Ramos (cell line): ENCODE measurements at regions not wholly inside any gene's neighbourhood (a gene's known extent, or its start where the extent isn't known, plus 50 kb on each side); places are given as distances from the start of the nearest gene placed in this dataset.
"Not testable (repeated sequence)": the region's sequence is repeated elsewhere in the genome, so short reads cannot be mapped to it uniquely, and the experiment has no call there.

Experiments
- in situ Hi-C: fragments of 300-500 bp; cut with MboI; formaldehyde crosslinking; loops from one replicate; pipeline ENCODE4 v1.14.3; 2022; ENCODE audit warnings: low sequenced_read_pairs; ENCODE audit not compliant: unreplicated experiment

DNA sequence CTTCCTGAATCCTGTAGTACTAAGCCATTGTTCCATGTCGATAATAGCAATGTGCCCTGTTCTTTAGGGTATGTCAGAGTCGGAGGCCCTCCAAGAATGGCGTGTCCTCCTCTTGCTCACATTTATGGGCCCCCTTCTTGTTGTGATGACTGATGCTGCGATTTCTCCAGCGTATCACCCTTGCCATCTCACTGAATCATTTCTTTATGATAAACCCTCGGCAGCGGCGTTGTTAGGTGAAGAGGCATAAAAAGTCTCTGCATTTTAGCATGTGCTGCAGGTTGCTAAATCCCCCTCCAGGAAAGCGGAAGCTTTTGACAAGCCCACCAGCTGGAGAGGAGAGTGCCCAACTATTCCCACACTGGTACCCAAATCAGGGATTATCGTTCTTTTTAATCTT, 1045.3 kb downstream of the BRD1 start:
- in situ Hi-C loops = no loop called here

DNA sequence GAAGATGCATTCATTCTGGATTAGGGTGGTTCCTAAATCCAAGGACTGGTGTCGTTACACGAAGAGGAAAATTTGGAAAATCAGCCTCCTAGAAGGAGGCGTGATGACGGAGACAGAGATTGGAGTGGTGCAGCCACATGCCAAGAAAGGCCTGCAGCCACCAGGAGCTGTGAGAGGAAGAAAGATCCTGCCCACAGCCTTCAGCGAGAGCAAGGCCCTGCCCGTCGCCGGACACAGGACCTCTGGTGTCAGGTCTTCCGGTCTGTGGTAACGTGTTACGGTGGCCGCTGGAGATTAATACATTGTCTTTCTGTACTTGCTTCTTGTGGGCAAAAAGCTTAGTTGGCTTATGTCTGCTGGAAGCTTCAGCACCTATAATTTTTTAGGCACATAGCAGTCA, 1045.8 kb downstream of the BRD1 start:
- in situ Hi-C loops = no loop called here

- in situ Hi-C loops = no loop called here
Measured at GRCh38 chr22:48781391-48781790, 1046.3 kb downstream of the BRD1 start.

GRCh38 chr22:48780597-48781277, 1046.9 kb downstream of the BRD1 start:
- in situ Hi-C loops = no loop called here

- in situ Hi-C loops = no loop called here
Measured at GRCh38 chr22:48779661-48780596, 1047.7 kb downstream of the BRD1 start.

- in situ Hi-C loops = no loop called here
Measured at GRCh38 chr22:48779211-48779643, 1048.4 kb downstream of the BRD1 start.

DNA sequence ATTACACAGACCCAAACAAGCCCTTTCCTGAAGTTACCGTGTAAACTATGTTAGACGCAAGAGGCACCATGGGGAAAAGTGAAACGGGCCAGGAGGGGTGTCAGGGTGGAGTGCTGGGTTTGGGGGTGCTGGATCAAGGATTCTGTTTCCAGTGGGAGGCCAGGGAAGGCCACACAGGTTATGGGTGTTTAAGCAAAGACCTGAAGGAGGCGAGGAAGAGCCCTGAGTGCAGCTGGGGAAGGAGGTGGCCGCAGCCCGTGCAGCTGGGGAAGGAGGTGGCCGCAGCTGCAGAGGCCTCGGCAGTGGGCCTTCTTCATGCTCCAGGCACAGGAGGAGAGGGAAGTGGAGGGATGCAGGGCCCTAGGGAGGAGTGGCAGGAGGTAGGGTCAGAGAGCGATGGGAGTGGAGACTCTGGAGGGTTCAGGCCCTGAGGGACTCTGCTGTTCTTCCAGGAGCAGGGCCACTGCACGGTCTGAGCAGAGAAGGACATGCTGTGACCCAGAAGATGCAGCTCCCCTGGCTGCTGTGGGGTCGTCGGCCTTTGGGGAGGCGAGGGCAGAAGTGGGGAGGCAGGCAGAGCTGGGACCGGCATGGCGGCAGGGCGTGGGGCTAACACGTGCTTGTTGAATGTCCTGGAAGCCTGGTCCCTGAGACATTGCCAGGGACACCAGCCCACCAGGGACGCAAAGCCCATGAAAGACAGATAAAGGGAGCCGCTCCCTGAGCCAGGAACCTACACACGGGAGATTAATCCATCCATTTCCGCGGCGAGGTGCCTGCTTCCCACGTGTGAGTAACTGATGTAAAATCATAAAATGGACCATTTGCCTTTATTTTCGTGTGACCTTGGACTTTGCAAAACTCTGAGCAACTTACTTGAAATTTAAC, 1049.1 kb downstream of the BRD1 start:
- in situ Hi-C loops = no loop called here

DNA sequence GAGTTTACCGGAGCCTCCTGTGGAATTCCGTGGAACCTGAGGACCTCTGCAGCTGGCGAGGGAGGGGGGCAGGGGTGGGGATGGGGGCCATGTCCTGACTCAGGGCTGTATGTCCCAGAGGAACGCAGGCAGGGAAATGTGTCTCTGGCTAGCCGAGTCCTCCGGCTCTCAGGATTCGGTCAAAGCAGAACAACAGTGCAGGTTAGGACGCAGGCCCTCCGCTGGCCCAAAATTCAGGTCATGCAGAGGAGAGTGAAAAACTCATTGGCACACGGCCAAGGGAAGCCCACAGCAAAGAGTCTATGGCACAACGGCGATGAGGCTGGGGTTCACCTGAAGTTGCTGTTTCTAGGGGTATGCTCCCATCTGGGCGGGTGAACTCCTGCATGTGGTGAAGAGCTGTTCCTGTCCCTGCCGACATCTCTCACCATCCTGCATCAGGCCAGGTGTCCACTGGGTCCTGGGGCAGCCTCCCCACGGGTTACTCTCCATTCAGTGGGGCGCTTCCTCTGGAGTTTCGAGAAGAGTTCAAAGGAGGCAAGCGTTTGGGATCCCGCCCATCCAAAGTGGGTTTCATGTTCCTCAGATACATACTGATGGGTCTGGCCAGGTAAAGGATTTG, 1055.3 kb downstream of the BRD1 start:
- in situ Hi-C loops = no loop called here

DNA sequence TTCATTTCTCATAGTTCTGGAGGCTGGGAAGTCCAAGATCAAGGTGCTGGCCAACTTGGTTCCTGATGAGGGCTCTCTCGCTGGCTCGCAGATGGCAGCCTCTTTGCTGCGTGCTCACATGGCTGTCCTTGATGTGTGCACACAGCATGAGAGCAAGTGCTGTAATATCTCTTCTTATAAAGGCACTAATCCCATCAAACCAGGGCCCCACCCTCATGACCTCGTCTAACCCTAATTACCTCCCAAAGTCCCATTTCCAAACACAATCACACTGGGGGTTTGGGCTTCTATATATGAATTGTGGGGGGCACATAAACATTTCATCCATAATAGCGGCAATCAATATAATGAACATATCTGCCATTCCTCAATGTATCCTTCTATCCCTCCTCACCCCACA, 1062.1 kb downstream of the BRD1 start:
- in situ Hi-C loops = no loop called here

DNA sequence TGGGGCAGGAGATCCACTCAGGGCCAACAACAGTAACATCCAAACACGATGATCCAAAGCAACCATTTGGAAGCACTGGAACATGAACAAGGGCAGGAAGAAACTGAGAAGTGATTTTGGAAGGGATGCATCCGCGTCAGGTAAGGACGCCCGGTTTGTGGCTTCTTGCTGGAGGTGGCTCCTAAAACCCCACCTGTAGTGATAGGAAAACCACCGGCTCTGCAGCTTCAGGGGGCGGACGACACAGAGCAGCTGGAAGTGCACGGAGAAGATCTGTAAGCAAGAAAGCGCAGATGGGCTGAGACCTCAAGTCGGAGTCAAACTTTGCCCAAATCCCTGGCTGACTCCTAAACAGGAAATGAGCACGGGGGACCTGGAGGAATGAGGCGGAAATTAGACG, 1066.1 kb downstream of the BRD1 start:
- in situ Hi-C loops = no loop called here

GRCh38 chr22:48760481-48761390, 1066.9 kb downstream of the BRD1 start:
- in situ Hi-C loops = no loop called here

- in situ Hi-C loops = no loop called here
Measured at GRCh38 chr22:48758881-48759875, 1068.5 kb downstream of the BRD1 start.

GRCh38 chr22:48757985-48758561, 1069.6 kb downstream of the BRD1 start:
- in situ Hi-C loops = no loop called here

- in situ Hi-C loops = no loop called here
Measured at GRCh38 chr22:48757581-48757980, 1070.1 kb downstream of the BRD1 start.

DNA sequence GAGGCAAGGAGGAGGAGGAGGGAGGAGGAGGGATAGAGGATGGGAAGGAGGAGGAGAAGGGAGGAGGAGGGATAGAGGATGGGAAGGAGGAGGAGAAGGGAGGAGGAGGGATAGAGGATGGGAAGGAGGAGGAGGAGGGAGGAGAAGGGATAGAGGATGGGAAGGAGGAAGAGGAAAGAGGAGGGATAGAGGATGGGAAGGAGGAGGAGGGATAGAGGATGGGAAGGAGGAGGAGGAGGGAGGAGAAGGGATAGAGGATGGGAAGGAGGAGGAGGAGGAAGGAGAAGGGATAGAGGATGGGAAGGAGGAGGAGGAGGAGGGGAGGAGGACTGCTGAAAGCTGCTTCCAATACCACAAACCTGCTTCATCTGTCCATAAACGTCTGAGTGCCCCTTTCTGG, 1070.5 kb downstream of the BRD1 start:
- in situ Hi-C loops = not testable (repeated sequence)

DNA sequence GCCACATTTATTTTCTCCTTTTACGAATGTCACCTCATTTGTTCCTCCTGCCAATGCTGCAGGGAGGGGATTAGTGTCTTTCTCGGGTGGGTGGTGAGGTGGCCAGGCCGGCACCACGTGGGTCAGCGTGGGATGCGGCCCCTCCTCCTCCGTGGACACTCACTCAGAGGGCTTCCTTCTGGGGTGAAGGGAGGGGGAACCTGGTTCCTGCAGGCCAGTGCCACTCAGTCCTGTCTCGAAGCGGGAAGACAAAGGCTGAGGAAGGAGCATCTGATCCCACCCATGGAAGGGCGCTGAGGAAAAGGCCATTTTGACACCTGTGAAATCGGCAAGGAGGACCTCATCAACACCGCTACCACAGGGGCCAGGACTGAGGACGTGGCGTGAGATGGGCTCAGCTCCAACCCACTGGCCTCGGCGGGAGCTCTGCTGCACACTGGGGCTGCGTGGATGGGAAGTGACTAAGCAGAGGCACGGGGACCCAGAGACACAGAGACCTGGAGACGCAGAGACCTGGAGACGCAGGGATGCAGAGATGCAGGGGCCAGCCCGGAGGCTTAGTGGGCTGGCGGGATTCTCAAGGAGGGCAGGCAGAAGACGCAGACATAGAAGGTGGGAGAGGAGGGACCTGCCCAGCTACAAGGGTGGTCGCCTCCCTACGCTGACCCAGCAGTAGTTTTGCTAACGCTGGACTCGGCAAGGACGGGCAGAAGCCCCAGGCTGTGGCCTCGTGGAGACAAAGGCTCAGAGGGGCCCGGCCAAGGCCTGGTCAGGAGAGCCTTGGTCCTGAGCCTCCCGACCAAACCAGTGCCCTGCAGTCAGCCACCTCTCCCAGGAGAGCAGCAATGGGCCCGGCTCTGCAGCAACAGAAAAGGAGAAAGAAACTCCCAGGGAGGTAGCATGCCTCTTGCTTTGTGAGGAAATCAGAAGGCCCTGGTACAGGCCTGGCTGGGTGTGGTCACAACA, 1071.2 kb downstream of the BRD1 start:
- in situ Hi-C loops = no loop called here
